ENCODE measurements at regions not wholly inside any gene's neighbourhood (a gene's known extent, or its start where the extent isn't known, plus 50 kb on each side); places are given as distances from the start of the nearest gene placed in this dataset.

DNA sequence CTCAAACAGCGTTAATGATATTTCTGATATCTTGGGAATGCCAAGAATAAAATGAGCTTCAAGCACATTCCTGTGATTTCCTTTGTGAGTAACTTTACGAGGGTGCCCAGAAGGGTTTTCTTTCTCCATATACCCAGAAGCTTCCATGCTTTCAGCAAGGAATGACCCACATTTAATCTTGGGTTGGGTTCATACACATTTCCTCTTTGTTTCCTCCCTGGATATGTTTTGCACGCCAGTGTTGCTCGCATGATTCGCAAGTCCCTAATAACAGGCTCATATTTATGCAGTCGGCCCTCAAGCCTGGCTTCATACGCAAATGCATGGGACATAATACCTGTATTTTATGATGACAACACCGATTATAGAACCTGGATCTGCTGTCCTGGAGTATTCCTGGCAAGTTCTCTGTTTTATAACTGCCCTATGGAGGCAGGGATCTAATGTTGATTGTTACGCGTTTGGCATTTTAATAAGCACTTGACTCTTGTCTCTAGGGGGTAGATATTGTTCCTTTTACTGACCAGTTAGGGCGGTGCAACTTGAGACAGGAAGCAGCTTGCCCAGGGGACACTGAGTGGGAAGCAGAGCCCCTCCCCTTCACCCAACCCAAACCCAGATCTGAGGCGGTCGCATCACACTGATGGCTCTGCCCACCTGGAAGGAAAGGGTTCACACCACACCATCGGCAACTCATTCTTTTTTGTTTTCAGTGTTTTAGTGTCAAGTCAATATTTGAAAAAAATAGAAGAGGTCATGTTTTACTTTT lies 220.4 kb upstream of the SOX1 start:
- DNase-seq (no peak), ATAC-seq (ENCODE audit: insufficient read depth, low FRiP score) (no peak)
- Histone ChIP-seq H3K36me3 (ENCODE audit: control insufficient read depth in 4 of 4, insufficient read depth in 4 of 4, low read length in 4 of 4) (no peaks in the 10 kb centered on the region), H3K4me3 (no peak overlapping the region), H3K27ac (ENCODE audit: low read depth in 1 of 2, low read length in 1 of 2) (no peak overlapping the region), H3K4me1 (ENCODE audit: control insufficient read depth in 5 of 5, insufficient read depth in 5 of 5, low read length in 5 of 5) (peaks cover 0 to 7% (median 0%) of the 10 kb centered on the region in 5 donors), H3K27me3 (ENCODE audit: control insufficient read depth in 3 of 3, insufficient read depth in 3 of 3, low read length in 2 of 3) (peaks cover 0 to 14% (median 3%) of the 10 kb centered on the region in 3 donors), H3K9me3 (ENCODE audit: control insufficient read depth in 4 of 4, insufficient read depth in 3 of 4, low read length in 3 of 4) (peaks cover 0 to 8% (median 0%) of the 10 kb centered on the region in 4 donors), H3K9ac (ENCODE audit: insufficient read depth in 1 of 2, low read length in 2 of 2) (no peak overlapping the region)
- WGBS, 2 donors: 30 to 34% methylated on average over 14 of the region's 14 CpGs
- TF ChIP-seq, protein P1, sequence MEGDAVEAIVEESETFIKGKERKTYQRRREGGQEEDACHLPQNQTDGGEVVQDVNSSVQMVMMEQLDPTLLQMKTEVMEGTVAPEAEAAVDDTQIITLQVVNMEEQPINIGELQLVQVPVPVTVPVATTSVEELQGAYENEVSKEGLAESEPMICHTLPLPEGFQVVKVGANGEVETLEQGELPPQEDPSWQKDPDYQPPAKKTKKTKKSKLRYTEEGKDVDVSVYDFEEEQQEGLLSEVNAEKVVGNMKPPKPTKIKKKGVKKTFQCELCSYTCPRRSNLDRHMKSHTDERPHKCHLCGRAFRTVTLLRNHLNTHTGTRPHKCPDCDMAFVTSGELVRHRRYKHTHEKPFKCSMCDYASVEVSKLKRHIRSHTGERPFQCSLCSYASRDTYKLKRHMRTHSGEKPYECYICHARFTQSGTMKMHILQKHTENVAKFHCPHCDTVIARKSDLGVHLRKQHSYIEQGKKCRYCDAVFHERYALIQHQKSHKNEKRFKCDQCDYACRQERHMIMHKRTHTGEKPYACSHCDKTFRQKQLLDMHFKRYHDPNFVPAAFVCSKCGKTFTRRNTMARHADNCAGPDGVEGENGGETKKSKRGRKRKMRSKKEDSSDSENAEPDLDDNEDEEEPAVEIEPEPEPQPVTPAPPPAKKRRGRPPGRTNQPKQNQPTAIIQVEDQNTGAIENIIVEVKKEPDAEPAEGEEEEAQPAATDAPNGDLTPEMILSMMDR (IDR thresholded peaks at IDR 0.05; ENCODE audit: control extremely low read depth, extremely low read depth): no peak

DNA sequence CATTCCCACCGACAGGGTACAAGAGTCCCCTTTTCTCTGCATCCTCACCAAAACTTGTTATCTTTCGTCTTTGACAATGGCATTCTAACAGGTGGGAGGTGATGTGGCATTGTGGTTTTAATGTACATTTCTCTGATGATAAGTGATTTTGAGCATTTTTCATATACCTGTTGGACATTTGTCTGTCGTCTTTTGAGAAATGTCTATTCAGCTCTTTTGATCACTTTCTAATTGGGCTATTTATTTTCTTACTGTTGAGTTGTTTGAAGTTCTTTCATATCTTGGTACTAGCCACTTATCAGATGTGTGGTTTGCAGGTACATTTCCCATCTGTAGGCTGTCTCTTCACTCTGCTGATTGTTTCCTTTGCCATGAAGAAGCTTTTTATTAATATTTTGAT lies 219.0 kb upstream of the SOX1 start:
- no peak for DNase-seq
- no peak overlapping the region for H3K4me3 ChIP-seq
- peaks cover 0 to 7% (median 0%) of the 10 kb centered on the region in 5 donors for H3K4me1 ChIP-seq (ENCODE audit: control insufficient read depth in 5 of 5, insufficient read depth in 5 of 5, low read length in 5 of 5)
- TF ChIP-seq, protein P1 (IDR thresholded peaks at IDR 0.05; ENCODE audit: control extremely low read depth, extremely low read depth): no peak
- ATAC-seq (ENCODE audit: insufficient read depth, low FRiP score): no peak
- WGBS, 2 donors: 84 to 93% methylated on average over 3 of the region's 3 CpGs
- no peaks in the 10 kb centered on the region for H3K36me3 ChIP-seq (ENCODE audit: control insufficient read depth in 4 of 4, insufficient read depth in 4 of 4, low read length in 4 of 4)
- peaks cover 0 to 20% (median 3%) of the 10 kb centered on the region in 3 donors for H3K27me3 ChIP-seq (ENCODE audit: control insufficient read depth in 3 of 3, insufficient read depth in 3 of 3, low read length in 2 of 3)
- H3K27ac ChIP-seq (ENCODE audit: low read depth in 1 of 2, low read length in 1 of 2): no peak overlapping the region
- peaks cover 0 to 8% (median 0%) of the 10 kb centered on the region in 4 donors for H3K9me3 ChIP-seq (ENCODE audit: control insufficient read depth in 4 of 4, insufficient read depth in 3 of 4, low read length in 3 of 4)
- no peak overlapping the region for H3K9ac ChIP-seq (ENCODE audit: insufficient read depth in 1 of 2, low read length in 2 of 2)

DNA sequence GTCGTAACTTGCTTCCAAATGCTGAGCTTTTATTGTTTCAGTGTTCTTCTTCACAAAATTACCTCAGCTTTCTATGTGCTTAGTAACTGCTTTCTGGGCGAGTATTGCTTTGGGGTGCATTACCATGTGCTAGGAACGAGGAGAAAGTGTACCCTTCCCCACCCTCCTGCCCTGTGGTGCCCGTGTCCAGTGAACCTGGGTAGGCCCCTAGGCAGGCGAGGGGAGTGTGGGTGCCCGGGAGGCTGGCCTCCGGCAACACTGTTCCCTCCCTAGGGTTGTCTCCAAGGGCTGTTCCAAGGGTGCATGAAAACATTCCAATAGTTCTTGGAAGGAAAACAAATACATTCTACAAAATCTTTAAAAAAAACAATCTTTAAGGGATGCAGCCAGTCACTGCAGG lies 216.5 kb upstream of the SOX1 start:
- ATAC-seq (ENCODE audit: insufficient read depth, low FRiP score) (no peak), DNase-seq (no peak)
- TF ChIP-seq, protein P1 (IDR thresholded peaks at IDR 0.05; ENCODE audit: control extremely low read depth, extremely low read depth): no peak
- 75 to 82% methylated on average over 7 of the region's 7 CpGs for WGBS, 2 donors
- Histone ChIP-seq H3K36me3 (ENCODE audit: control insufficient read depth in 4 of 4, insufficient read depth in 4 of 4, low read length in 4 of 4) (no peaks in the 10 kb centered on the region), H3K27me3 (ENCODE audit: control insufficient read depth in 3 of 3, insufficient read depth in 3 of 3, low read length in 2 of 3) (peaks cover 0 to 40% (median 3%) of the 10 kb centered on the region in 3 donors), H3K4me1 (ENCODE audit: control insufficient read depth in 5 of 5, insufficient read depth in 5 of 5, low read length in 5 of 5) (peaks cover 0 to 7% (median 0%) of the 10 kb centered on the region in 5 donors), H3K27ac (ENCODE audit: low read depth in 1 of 2, low read length in 1 of 2) (no peak overlapping the region), H3K9ac (ENCODE audit: insufficient read depth in 1 of 2, low read length in 2 of 2) (no peak overlapping the region), H3K9me3 (ENCODE audit: control insufficient read depth in 4 of 4, insufficient read depth in 3 of 4, low read length in 3 of 4) (peaks cover 0 to 4% (median 0%) of the 10 kb centered on the region in 4 donors), H3K4me3 (no peak overlapping the region)
